ENCODE measurements at regions not wholly inside any gene's neighbourhood (a gene's known extent, or its start where the extent isn't known, plus 50 kb on each side); places are given as distances from the start of the nearest gene placed in this dataset.
"Not testable (repeated sequence)": the region's sequence is repeated elsewhere in the genome, so short reads cannot be mapped to it uniquely, and the experiment has no call there.

- TF ChIP-seq CTCF (IDR thresholded peaks at IDR 0.05); POLR2AphosphoS5 (IDR thresholded peaks at IDR 0.05; ENCODE audit: low read depth, low read length); SIN3A (IDR thresholded peaks at IDR 0.05; ENCODE audit: borderline replicate concordance, insufficient read depth, low read depth, low read length); REST (IDR thresholded peaks at IDR 0.05; ENCODE audit: insufficient read depth in 1 of 2, low read depth in 2 of 2, low read length in 1 of 2): not testable (repeated sequence)
Measured at GRCh38 chr10:47590534-47590933, 67.1 kb upstream of the AGAP9 start.
